ENCODE measurements at regions not wholly inside any gene's neighbourhood (a gene's known extent, or its start where the extent isn't known, plus 50 kb on each side); places are given as distances from the start of the nearest gene placed in this dataset.
"Not testable (repeated sequence)": the region's sequence is repeated elsewhere in the genome, so short reads cannot be mapped to it uniquely, and the experiment has no call there.

DNA sequence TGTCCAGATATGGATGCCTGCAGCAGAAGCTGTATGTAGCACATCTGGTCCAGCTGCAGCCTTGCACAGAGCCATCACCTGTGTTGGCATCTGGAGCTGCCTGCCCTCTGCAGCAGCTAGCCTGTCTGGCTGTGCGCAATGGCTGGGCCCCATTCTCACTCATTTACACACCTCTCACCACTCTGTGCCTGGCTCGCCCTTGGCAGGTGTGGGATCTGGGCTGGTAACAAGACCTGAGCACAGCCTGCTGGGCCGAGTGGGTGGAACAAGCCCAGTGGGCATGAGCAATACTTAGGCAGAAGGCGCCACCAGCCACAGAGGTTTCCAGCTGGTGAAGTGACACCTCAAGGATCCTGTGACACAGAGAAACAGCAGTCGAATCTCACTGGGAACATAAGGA, 714.1 kb downstream of the NUP35 start:
- no peaks in the 10 kb centered on the region for H3K4me1 Mint-ChIP-seq (ENCODE audit: low read depth)

DNA sequence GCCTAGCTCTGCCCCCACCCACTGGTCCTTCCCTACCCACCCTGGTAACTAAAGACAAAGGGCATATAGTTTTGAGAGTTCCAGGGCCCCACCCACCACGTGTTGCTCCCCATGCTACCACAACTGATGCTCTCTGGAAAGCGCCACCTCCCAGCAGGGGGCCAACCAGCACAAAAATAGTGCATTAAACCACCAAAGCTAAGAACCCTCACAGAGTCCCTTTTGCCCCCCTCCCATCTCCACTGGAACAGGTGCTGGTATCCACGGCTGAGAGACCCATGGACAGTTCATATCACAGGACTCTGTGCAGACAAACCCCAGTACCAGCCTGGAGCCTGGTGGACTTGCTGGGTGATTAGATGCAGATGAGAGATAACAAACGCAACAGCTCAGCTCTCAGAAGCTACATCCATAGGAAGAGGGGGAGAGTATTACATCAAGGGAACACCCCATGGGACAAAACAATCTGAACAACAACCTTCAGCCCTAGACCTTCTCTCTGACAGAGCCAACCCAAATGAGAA, 715.9 kb downstream of the NUP35 start:
- Mint-ChIP-seq H3K4me3 (ENCODE audit: low read depth) (no peak overlapping the region), H3K4me1 (ENCODE audit: low read depth) (no peaks in the 10 kb centered on the region), H3K36me3 (ENCODE audit: insufficient read depth) (no peaks in the 10 kb centered on the region), H3K27me3 (no peaks in the 10 kb centered on the region), H3K27ac (no peak overlapping the region), H3K9me3 (ENCODE audit: low read depth) (no peaks in the 10 kb centered on the region)
- TF ChIP-seq, protein P1, sequence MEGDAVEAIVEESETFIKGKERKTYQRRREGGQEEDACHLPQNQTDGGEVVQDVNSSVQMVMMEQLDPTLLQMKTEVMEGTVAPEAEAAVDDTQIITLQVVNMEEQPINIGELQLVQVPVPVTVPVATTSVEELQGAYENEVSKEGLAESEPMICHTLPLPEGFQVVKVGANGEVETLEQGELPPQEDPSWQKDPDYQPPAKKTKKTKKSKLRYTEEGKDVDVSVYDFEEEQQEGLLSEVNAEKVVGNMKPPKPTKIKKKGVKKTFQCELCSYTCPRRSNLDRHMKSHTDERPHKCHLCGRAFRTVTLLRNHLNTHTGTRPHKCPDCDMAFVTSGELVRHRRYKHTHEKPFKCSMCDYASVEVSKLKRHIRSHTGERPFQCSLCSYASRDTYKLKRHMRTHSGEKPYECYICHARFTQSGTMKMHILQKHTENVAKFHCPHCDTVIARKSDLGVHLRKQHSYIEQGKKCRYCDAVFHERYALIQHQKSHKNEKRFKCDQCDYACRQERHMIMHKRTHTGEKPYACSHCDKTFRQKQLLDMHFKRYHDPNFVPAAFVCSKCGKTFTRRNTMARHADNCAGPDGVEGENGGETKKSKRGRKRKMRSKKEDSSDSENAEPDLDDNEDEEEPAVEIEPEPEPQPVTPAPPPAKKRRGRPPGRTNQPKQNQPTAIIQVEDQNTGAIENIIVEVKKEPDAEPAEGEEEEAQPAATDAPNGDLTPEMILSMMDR (IDR thresholded peaks at IDR 0.05; ENCODE audit: unreplicated experiment) = no peak
- DNase-seq (ENCODE audit: low spot score, unreplicated experiment) = no peak

More for the DNA sequence above, 714.1 kb downstream of the NUP35 start:
- H3K27me3 Mint-ChIP-seq = no peaks in the 10 kb centered on the region
- no peaks in the 10 kb centered on the region for H3K9me3 Mint-ChIP-seq (ENCODE audit: low read depth)
- H3K27ac Mint-ChIP-seq = no peak overlapping the region
- TF ChIP-seq, protein P1 (IDR thresholded peaks at IDR 0.05; ENCODE audit: unreplicated experiment) = no peak
- no peak for DNase-seq (ENCODE audit: low spot score, unreplicated experiment)
- no peak overlapping the region for H3K4me3 Mint-ChIP-seq (ENCODE audit: low read depth)
- no peaks in the 10 kb centered on the region for H3K36me3 Mint-ChIP-seq (ENCODE audit: insufficient read depth)

DNA sequence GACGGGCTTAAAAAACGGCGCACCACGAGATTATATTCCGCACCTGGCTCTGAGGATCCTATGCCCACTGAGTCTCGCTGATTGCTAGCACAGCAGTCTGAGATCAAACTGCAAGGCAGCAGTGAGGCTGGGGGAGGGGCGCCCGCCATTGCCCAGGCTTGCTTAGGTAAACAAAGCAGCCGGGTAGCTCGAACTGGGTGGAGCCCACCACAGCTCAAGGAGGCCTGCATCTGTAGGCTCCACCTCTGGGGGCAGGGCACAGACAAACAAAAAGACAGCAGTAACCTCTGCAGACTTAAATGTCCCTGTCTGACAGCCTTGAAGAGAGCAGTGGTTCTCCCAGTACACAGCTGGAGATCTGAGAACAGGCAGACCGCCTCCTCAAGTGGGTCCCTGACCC, 725.6 kb downstream of the NUP35 start:
- H3K27me3 Mint-ChIP-seq; H3K27ac Mint-ChIP-seq; H3K36me3 Mint-ChIP-seq (ENCODE audit: insufficient read depth); H3K4me1 Mint-ChIP-seq (ENCODE audit: low read depth); DNase-seq (ENCODE audit: low spot score, unreplicated experiment); H3K4me3 Mint-ChIP-seq (ENCODE audit: low read depth): not testable (repeated sequence)
- H3K9me3 Mint-ChIP-seq (ENCODE audit: low read depth) = peaks cover 10% of the 10 kb centered on the region

DNA sequence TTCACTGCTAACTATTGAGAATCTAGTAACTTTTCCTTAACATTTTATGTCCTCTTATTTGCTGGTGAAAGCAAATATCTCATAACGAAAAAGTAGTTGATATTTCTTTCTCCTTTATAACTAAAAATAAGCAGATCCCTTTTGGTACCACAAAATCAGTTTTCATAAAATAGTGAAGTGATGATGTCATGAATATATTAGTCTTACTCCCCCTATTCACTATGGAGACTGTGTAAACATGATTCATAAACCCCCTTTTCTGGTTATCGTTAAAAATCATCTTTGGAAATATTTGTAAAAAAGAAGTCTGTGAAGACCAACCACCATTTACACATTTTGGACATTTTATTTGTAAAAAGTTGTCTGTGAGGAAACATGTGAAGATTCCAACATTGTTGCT, 734.9 kb downstream of the NUP35 start:
- H3K36me3 Mint-ChIP-seq (ENCODE audit: insufficient read depth) = no peaks in the 10 kb centered on the region
- no peaks in the 10 kb centered on the region for H3K27me3 Mint-ChIP-seq
- no peaks in the 10 kb centered on the region for H3K4me1 Mint-ChIP-seq (ENCODE audit: low read depth)
- TF ChIP-seq, protein P1 (IDR thresholded peaks at IDR 0.05; ENCODE audit: unreplicated experiment) = no peak
- H3K9me3 Mint-ChIP-seq (ENCODE audit: low read depth) = peaks cover 13% of the 10 kb centered on the region
- H3K4me3 Mint-ChIP-seq (ENCODE audit: low read depth) = no peak overlapping the region
- no peak for DNase-seq (ENCODE audit: low spot score, unreplicated experiment)
- H3K27ac Mint-ChIP-seq = no peak overlapping the region

DNA sequence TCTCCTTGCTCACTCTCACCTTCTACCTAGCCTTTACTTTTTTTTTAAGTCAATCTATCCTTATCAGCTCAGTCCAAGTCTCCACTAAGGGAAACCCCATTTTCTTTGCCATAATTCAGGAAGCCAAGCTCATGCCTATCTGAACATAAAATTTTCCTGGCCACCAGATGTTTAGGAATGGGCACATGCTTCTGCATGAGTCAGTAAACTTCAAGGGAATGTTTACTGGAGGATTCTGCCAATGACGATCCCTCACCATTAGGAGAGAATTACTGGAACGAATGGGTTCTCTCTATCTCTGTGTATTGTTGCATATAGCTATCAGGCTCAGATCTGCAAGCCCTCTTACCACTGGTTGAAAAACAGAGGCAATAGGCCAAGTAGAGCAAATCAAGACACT, 731.7 kb upstream of the ZNF804A start:
- Mint-ChIP-seq H3K36me3 (ENCODE audit: insufficient read depth) (no peaks in the 10 kb centered on the region), H3K27ac (no peak overlapping the region), H3K9me3 (ENCODE audit: low read depth) (no peaks in the 10 kb centered on the region), H3K4me1 (ENCODE audit: low read depth) (no peaks in the 10 kb centered on the region), H3K27me3 (no peaks in the 10 kb centered on the region), H3K4me3 (ENCODE audit: low read depth) (no peak overlapping the region)
- DNase-seq (ENCODE audit: low spot score, unreplicated experiment) = no peak
- TF ChIP-seq, protein P1 (IDR thresholded peaks at IDR 0.05; ENCODE audit: unreplicated experiment) = no peak

DNA sequence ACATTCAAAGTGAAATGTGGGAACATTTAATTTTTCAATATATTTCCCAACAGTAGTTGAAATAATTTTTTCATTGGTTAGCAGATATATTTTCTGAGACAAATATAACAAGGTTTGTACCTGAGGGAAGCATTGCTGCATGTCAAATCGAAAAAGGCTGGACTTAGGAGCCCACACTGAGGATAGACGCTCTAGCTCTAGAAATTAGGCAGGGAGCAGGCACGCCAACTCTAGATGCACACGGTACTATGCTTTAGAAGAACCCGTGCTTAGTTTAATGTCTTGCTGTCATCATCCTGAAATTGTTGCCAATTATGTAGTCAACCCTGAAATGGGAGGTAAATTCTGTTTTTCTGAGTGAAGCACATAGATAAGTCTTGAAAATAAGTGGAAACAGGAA, 731.1 kb upstream of the ZNF804A start:
- Mint-ChIP-seq H3K4me1 (ENCODE audit: low read depth) (no peaks in the 10 kb centered on the region), H3K27ac (no peak overlapping the region), H3K36me3 (ENCODE audit: insufficient read depth) (no peaks in the 10 kb centered on the region), H3K9me3 (ENCODE audit: low read depth) (no peaks in the 10 kb centered on the region), H3K27me3 (no peaks in the 10 kb centered on the region), H3K4me3 (ENCODE audit: low read depth) (no peak overlapping the region)
- TF ChIP-seq, protein P1 (IDR thresholded peaks at IDR 0.05; ENCODE audit: unreplicated experiment) = no peak
- no peak for DNase-seq (ENCODE audit: low spot score, unreplicated experiment)

Measured in progenitor cell of endocrine pancreas (in vitro differentiated cells).